Mucosa of descending colon (tissue), 3 donors: ENCODE measurements at regions not wholly inside any gene's neighbourhood (a gene's known extent, or its start where the extent isn't known, plus 50 kb on each side); places are given as distances from the start of the nearest gene placed in this dataset.

Experiments
- ATAC-seq: fragments of 200-7000 bp; cut with Tn5 transposase; one replicate; pipeline ENCODE4 v1.9.1; 2020; ENCODE audit warnings: mild to moderate bottlenecking, moderate library complexity
- DNase-seq, 3 donors: peaks; one replicate each; pipeline ENCODE4 v3.0.0-alpha.2; 2020
- H3K36me3 ChIP-seq: fragments of 200-600 bp; one replicate; pipeline ENCODE4 v1.8.0; 2021; ENCODE audit warnings: low read depth, mild to moderate bottlenecking
- H3K4me1 ChIP-seq: fragments of 200-600 bp; one replicate; pipeline ENCODE4 v1.8.0; 2021; ENCODE audit warnings: low read depth, mild to moderate bottlenecking
- H3K4me3 ChIP-seq: fragments of 200-600 bp; one replicate; pipeline ENCODE4 v1.8.0; 2021; ENCODE audit warnings: mild to moderate bottlenecking
- H3K9me3 ChIP-seq: fragments of 200-600 bp; one replicate; pipeline ENCODE4 v1.8.0; 2021; ENCODE audit warnings: mild to moderate bottlenecking
- CTCF ChIP-seq: fragments of 200-600 bp; IDR thresholded peaks from one replicate; pipeline ENCODE4 v1.8.0; 2022; ENCODE audit warnings: antibody characterized with exemption, mild to moderate bottlenecking
- intact Hi-C, 2 donors: fragments of 100-400 bp; cut with DNase I in 1 of 2; cut with micrococcal nuclease in 1 of 2; formaldehyde crosslinking; loops; one replicate each; pipeline versions ENCODE4 v1.11.0 to v1.11.1; 2022; cut with DNase I, micrococcal nuclease
- donor health status: DM: no; HTN: no; CAD: no; lungs with moderate emphysema.
- donor health status: DM: no; HTN: no; CAD: no.
- donor health status: DM: no; HTN: yes; CAD: no.

- H3K36me3 ChIP-seq, result no peaks in the 10 kb centered on the region
- TF ChIP-seq CTCF, result no peak
- DNase-seq (no peak), ATAC-seq (no peak)
- H3K4me3 ChIP-seq, result no peak overlapping the region
- H3K9me3 ChIP-seq, result no peaks in the 10 kb centered on the region
- H3K4me1 ChIP-seq, result no peaks in the 10 kb centered on the region
- intact Hi-C loops, result no loop called here
Observed at GRCh38 chr4:120130786-120131185, 64.1 kb upstream of the MAD2L1 start.
